ENCODE measurements at regions not wholly inside any gene's neighbourhood (a gene's known extent, or its start where the extent isn't known, plus 50 kb on each side); places are given as distances from the start of the nearest gene placed in this dataset.
"Not testable (repeated sequence)": the region's sequence is repeated elsewhere in the genome, so short reads cannot be mapped to it uniquely, and the experiment has no call there.

DNA sequence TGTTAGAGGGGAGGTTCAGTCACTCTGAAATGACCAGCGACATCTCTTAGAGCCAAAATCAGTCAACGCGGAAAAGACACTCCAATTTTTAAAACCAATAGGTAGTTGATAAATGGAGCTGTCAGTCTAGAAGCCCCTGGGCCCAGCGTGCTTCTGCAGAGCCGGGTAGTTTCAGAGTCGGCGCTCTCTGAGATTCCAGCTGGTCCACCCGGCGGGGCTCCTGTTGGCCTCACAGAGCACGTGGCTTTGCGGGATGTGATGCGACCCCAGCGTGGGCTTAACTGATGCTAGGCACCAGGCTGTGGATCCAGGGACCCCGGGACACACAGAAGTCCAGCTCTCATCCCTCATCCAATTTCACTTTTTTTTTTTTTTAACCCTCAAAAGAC is 245.9 kb downstream of the BCL2L11 start:
- peak; percentile 2 for DNase-seq (ENCODE audit: low spot score)

- peak; percentile 1 for DNase-seq (ENCODE audit: low spot score)
Observed at GRCh38 chr2:111367080-111367479, 246.4 kb downstream of the BCL2L11 start.

- DNase-seq (ENCODE audit: low spot score), result peak; percentile 7
Observed at GRCh38 chr2:111367871-111368270, 247.2 kb downstream of the BCL2L11 start.

GRCh38 chr2:111368288-111368687 is 247.6 kb downstream of the BCL2L11 start:
- DNase-seq (ENCODE audit: low spot score), result not testable (repeated sequence)

DNA sequence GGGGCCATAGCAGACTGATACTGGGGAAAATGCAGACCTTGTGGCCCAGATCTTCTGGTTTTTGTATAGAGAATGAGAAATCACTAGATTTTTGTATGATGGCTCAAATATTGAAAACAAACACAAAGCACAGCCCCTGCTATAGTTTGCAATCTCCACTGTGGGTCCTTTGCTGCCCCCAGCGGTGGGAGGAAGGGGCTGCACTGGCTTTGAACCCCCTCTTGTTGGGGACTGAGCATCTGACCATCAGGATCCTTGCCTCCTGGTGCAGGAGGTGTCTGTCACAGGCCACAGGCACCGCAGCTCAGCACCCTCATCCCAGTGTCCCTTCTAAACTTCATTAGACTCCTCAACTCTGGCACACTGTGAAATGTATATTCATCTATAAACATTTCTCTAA is 252.3 kb downstream of the BCL2L11 start:
- not testable (repeated sequence) for DNase-seq (ENCODE audit: low spot score)

DNA sequence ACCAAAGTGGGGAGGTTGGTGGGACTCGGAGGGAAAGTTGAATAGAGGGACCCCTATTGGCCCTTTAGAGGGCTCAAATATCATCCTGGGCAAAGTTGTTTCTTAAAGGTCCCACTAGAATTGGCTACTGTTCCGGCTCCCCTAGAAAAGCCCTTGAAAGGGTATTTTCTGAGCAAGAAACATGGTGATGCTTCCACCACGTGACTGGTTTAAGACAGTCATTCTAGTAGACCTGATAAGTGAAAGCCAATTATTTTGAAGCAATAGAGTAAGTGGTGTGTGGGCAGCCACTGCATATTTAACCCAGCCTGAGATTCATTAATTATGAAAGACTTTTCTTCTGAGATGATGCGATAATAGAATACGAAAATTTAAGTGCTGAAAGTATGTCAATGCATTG is 253.3 kb downstream of the BCL2L11 start:
- DNase-seq (ENCODE audit: low spot score), result peak; percentile 6

DNA sequence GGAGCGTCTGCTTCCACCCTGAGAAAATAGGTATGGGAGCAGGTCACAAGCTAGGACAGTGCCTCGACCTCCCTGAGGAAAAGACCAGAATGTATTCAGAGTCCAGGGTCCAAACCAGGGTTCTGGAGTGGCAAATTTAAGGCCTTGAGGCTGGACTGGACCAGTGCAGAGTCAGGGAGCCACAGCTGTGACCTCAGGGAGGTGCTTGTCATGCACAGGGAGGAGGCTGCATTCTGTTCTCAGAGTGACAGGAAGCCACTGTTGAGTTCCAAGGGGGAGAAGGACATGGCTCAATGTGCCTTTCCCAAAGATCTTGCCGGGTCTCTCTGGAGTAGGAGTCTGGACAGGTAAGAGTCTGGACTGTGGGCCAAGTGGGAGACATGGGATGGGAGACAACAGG is 254.0 kb downstream of the BCL2L11 start:
- peak; percentile 29 for DNase-seq (ENCODE audit: low spot score)

- peak; percentile 23 for DNase-seq (ENCODE audit: low spot score)
Observed at GRCh38 chr2:111375320-111375883, 254.7 kb downstream of the BCL2L11 start.

GRCh38 chr2:111376272-111376970 is 255.7 kb downstream of the BCL2L11 start:
- DNase-seq (ENCODE audit: low spot score), result peak; percentile 2

DNA sequence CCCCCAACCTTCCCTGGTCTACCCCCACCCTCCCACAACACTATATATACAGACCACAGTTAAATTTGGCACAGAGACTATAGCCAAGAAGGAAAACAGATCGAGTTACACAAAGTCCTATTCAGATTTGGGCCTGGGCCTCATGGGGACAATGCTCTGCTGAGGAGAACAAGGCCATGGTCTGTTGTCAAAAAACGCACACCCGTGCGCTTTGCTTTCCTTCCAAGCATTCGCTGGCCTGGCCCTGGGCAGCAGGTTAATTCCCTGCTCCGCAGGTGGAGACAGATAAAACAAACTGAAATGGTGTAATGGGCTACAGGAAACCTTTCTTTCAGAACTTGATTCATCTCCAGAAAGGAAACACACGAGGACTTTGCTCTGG is 256.2 kb downstream of the BCL2L11 start:
- not testable (repeated sequence) for DNase-seq (ENCODE audit: low spot score)

- DNase-seq (ENCODE audit: low spot score), result not testable (repeated sequence)
Observed at GRCh38 chr2:111377386-111377959, 256.8 kb downstream of the BCL2L11 start.

- not testable (repeated sequence) for DNase-seq (ENCODE audit: low spot score)
Observed at GRCh38 chr2:111378348-111378747, 257.6 kb downstream of the BCL2L11 start.

GRCh38 chr2:111380733-111381439 is 260.2 kb downstream of the BCL2L11 start:
- not testable (repeated sequence) for DNase-seq (ENCODE audit: low spot score)

GRCh38 chr2:111381530-111382306 is 261.0 kb downstream of the BCL2L11 start:
- DNase-seq (ENCODE audit: low spot score), result not testable (repeated sequence)

- not testable (repeated sequence) for DNase-seq (ENCODE audit: low spot score)
Observed at GRCh38 chr2:111382507-111382906, 261.8 kb downstream of the BCL2L11 start.

DNA sequence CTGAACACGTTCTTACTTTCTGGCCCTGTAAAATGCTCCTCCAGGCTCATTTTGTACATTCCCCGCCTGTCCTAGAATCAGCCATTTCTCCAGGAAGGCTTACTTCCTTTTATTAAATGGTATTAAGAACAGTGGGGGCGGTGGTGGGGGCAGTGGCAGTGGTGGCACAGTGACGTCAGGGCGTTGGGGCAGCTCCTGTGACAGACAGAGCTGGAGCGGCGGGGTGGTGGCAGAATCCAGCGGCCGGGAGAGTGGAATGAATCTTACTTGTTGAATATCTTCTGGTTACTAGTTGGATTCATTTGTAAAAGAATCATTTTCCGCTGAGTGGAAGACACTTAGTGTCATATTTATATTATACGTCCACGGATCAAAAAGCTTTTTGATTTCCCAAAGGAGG is 262.6 kb downstream of the BCL2L11 start:
- not testable (repeated sequence) for DNase-seq (ENCODE audit: low spot score)

DNA sequence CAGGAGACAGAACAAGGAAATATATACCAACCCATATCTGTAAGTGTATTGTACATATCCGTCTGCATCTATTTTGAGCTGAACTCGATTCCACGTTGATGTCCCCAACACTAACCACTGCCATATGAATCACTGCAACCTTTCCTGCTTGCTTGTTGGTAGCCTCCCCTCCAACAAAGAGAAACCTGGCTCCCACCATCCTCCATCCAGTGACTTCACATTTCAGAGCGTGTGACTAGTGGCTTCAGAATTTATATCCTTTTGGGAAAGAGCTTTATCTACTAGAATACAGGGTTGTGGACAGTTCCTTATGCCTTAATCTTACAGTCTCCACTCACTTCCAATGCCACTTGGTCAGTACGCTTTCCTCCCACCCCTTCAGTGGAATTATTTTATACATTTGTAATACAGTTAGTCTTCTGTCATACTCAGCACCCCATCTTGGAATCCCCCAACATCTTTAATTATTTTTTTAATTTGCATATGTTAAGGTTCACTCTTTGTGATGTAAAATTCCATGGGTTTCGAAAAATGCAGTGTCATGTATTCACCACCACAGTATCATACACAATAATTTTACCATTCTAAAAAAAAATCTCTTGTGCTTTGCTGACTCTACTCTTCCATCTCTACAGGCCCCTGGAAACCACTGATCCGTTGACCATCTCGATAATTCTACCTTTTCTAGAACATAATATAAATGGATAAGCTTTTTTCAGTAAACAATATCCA is 264.7 kb downstream of the BCL2L11 start:
- not testable (repeated sequence) for DNase-seq (ENCODE audit: low spot score)

- not testable (repeated sequence) for DNase-seq (ENCODE audit: low spot score)
Observed at GRCh38 chr2:111390605-111391004, 269.9 kb downstream of the BCL2L11 start.

- not testable (repeated sequence) for DNase-seq (ENCODE audit: low spot score)
Observed at GRCh38 chr2:111395350-111396128, 274.8 kb downstream of the BCL2L11 start.

DNA sequence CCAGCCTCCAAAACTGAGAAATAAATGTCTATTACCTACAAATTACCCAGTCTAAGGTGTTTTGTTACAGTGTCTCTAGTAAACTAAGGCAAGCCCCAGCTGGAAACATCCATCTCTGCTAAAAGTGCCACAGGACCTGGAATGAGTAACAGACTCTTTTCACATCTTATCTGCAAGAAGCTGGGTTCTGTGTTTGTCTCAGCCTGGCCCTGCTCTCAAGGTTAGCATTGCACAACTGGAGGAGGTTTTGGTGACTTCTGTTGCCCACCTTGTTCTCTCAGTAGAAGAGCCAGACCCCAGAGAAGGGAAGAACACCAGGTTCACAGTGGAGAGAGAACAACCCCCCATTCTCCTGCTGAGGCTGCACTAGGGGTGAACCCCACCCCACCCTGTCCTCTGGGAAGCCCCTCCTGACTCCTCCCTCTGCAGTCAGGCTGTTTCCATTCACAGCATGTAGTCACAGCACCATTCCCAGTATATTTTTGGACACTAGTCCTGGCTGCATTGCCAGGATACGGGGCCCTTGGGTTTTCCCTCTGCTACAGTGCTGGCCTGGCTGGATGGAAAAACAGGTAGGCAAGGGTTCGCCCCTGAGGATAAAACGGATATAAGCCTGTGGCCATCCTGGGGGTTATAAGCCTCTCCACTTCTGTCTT is 280.0 kb downstream of the BCL2L11 start:
- DNase-seq (ENCODE audit: low spot score), result not testable (repeated sequence)
